NCI-H2107 (cell line): ENCODE measurements at regions not wholly inside any gene's neighbourhood (a gene's known extent, or its start where the extent isn't known, plus 50 kb on each side); places are given as distances from the start of the nearest gene placed in this dataset.
"Not testable (repeated sequence)": the region's sequence is repeated elsewhere in the genome, so short reads cannot be mapped to it uniquely, and the experiment has no call there.

Experiments used
- DNase-seq: peaks from one replicate; lab custom pipeline; 2025; lab: John Stamatoyannopoulos, UW

DNA sequence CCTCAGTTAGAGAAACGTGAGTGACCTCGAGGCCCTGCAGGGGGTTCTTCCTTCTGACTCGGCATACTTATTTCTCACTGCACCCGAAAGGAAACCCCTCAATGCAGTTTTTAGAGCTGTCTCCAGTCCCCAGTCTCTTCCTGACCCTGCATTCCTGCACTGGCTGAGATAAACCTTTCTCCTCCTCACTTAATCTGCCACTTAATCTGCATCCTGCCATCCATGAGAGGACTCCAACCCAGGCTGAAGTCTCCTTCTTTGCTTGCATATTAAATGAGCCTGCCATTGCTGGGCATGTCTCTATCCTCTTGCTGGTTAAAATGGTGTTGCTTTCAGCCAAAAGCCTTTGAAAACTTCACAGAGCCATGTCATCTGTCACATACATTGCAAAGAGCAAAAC lies 125.6 kb upstream of the GATA6 start:
- no peak for DNase-seq

GRCh38 chr18:22044474-22045220 lies 124.7 kb upstream of the GATA6 start:
- no peak for DNase-seq

DNA sequence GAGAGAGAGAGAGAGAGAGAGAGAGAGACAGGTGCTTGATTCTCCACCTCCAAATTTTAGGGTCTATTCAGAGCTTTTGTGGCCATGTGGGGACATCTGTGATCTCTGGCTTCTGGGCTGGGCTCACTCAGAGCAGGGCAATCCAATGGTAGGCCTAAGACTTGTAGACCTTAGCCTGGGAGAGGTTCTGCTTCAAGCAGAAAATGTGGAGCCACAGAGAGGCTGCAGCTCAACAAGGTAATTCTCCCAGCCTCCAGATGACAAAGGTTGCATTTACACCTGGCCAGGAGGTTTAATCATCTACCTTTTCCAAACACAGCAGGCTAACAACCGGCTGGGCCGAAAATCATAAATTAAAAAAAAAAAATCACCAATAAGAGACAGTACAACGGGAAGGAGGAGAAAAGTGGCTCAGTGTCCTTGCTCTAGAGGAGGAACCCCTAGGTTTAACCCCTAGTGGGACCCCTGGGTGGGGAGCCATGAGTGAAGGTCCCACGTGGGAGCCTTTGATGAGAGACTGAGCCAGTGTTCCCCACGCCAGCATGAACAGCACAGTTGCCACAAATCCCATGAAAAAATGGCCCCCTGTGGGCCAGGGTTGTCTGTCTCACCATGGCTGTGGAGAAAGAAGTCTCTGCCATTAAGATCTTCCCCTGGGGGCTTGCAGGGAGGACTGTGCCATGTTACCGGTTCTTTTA lies 124.0 kb upstream of the GATA6 start:
- DNase-seq, result no peak

GRCh38 chr18:22046473-22046872 lies 122.9 kb upstream of the GATA6 start:
- no peak for DNase-seq

DNA sequence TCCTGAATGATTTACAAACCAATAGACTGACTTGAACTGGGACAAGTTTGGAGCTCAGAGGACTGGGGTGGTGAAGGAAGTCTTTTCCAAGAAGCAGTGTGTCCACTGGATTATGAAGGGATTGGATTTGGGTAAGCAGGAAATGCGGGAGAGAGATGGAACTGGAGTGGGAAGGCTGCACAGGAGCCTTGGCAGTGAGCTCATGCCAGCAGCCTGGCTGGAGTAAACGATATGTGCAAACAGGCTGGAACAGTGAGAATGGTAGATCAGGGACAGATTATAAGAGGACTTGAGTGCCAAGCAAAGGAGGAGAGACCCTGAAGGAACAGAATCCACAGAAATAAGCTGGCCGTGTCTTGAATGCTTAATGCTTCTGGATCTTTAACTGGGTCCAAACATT lies 121.9 kb upstream of the GATA6 start:
- DNase-seq, result no peak

DNA sequence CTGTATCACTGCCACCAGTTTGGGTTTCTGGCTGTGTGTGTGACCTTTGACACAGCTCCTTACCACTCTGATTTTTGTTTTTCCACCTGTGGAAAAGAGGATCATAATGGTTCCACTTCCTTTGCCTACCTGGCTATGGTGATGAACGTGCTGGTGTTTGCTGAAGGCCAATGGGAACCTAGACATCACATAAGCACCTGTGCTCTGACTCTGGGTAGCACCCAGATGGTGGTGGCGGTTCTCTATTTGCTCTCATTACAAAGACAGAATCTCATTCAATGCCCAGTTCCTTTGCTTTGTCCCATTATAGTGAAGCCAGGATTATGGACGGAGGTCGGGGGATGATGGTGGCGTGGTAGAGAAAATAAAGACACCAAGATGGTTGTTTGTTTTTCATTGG lies 121.2 kb upstream of the GATA6 start:
- no peak for DNase-seq

- no peak for DNase-seq
Measured at GRCh38 chr18:22048932-22049615, 120.3 kb upstream of the GATA6 start.

- no peak for DNase-seq
Measured at GRCh38 chr18:22052405-22053105, 116.8 kb upstream of the GATA6 start.

- no peak for DNase-seq
Measured at GRCh38 chr18:22055466-22056238, 113.7 kb upstream of the GATA6 start.

GRCh38 chr18:22056950-22057349 lies 112.4 kb upstream of the GATA6 start:
- DNase-seq, result no peak

- no peak for DNase-seq
Measured at GRCh38 chr18:22057908-22058527, 111.4 kb upstream of the GATA6 start.

- no peak for DNase-seq
Measured at GRCh38 chr18:22060361-22060760, 109.0 kb upstream of the GATA6 start.

- no peak for DNase-seq
Measured at GRCh38 chr18:22063102-22063501, 106.3 kb upstream of the GATA6 start.

GRCh38 chr18:22063672-22064071 lies 105.7 kb upstream of the GATA6 start:
- DNase-seq, result no peak

DNA sequence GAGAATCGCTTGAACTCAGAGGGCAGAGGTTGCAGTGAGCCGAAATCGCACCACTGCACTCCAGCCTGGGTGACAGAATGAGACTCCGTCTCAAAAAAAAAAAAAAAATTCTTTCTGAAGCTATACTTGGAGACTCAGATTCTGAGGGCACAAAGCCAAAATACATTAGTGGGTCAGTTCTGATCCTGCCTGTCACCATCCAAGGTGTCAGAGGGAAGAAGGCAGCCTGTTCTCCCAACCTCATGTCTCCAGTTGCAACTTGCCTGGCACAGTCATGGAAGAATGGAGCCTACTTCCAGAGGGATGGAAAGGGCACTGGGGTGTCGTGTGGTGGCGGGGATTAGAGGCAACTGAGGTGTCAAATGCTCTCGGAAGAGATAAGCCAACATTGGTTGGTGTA lies 104.8 kb upstream of the GATA6 start:
- no peak for DNase-seq

DNA sequence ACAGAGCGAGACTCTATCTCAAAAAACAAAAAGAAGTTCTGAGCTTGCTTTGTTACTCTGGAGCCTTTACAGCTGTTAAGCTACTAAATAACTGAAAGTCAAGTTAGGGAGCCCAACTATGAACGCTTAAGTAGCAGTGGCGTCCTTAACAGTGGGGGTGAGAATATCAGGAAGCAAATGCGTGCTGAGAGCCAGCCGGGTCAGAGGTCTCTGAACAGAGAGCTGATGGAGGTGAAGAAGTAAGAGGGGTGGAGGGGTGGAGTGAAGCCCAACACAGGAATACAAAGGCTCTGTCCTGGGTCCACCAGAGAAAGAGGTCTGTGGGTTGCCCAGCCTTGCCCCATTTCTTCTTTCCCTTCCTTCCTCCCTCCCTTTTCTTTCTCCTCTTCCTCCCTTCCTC lies 104.1 kb upstream of the GATA6 start:
- no peak for DNase-seq

- DNase-seq, result no peak
Measured at GRCh38 chr18:22066083-22066485, 103.3 kb upstream of the GATA6 start.

DNA sequence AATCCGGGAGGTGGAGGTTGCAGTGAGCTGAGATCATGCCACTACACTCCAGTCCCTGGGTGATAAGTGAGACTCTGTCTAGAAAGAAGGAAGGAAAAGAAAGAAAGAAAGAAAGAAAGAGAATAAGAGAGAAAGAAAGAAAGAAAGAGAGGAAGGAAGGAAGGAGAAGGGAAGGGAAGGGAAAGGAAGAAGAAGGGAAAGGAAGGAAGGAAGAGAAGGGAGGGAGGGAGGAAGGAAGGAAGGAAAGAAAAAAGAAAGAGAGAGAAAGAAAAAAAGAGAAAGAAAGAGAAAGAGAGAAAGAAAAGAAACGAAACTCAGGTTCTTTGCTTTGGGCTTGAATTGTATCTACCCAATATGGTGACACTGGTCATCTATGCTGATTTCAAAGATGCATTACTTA lies 102.3 kb upstream of the GATA6 start:
- no peak for DNase-seq

DNA sequence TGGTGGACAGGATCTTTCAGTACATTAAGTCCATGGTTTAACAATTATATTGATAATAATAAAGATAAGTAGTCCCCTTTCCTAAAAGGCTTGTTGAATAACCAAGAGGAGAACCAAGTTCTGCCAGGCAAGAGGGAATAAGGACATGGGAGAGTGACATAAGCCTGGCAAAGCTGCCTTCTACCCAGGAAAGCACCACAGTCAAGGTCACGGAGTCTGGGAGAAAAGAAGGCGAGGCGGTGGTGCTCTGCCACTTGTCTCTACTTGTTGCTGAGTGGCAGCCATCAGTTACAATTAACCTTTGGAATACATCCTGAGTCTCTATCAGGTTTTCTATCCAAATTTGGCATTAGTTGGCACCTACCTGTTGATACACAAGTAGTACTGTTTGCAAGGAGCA lies 101.7 kb upstream of the GATA6 start:
- DNase-seq, result no peak

DNA sequence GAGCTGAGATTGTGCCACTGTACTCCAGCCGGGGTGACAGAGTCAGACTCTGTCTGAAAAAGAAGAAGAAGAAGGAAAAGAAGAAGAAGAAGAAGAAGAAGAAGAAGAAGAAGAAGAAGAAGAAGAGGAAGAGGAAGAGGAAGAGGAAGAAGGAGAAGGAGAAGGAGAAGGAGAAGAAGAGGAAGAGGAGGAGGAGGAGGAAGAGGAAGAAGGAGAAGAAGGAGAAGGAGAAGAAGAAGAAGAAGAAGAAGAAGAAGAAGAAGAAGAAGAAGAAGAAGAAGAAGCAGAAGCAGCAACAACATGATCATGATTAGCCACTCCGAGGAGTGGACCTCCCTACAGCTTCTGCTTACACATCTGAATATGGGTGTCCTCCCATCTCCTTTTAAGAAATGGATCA lies 100.6 kb upstream of the GATA6 start:
- DNase-seq, result not testable (repeated sequence)

DNA sequence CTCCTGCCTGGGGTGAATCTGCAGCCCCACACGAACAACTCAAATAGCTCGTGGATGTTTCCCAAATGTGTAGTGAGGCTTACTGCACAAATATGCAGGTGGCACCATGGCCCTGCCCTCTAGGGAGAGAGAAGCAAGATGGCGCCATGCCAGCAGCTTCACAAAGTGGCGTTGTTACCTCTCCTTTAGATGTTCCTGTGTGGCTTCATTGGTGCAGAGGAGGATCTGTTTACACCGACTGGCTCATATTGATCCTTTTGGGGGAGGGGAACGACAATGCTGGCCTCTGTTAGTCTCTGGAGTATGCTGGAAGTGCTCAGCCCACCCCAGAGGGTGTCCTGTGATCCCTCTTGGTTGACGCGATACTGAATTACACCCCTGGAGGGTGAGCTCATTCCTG lies 99.5 kb upstream of the GATA6 start:
- DNase-seq, result no peak
